ENCODE measurements at regions not wholly inside any gene's neighbourhood (a gene's known extent, or its start where the extent isn't known, plus 50 kb on each side); places are given as distances from the start of the nearest gene placed in this dataset.

DNA sequence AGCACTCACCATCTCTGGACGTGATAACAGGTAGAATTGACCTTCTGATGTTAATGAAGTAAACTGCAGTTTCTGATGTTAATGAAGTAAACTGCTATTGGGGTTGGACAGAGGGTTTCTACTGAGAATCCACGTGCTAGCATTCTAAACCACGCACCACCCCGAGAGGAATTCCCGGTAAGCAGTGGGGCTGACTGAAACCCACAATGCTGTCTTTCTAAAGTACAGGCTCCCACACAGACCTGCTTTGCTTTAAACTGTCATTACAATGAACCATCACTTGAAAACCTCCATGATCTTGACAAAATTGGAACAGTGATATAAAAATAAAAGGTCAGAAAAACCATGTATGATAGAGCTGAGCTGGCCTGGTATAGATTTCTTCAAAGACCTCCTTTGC lies 559.0 kb downstream of the FGF9 start:
- no peak for DNase-seq (ENCODE audit: low read depth in 3 of 3)

DNA sequence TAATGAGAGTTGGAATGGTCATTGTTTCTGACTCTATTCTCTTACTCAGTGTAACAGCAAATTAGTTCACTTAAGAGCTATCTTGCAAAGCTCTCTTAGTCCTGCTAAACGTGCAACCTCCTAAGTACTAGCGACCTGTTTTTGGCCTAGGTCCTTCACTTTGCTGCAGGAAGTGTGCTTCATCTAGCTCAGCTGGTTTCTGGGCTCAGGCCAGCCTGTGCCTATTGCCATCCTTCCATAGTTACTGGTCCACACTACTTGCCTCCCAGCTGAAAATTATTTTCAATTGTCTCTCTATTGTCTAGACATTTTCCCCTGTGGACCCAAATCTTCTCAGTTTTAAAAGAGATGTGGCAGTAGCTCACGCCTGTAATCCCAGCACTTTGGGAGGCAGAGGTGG lies 561.3 kb downstream of the FGF9 start:
- no peak for DNase-seq (ENCODE audit: low read depth in 3 of 3)

DNA sequence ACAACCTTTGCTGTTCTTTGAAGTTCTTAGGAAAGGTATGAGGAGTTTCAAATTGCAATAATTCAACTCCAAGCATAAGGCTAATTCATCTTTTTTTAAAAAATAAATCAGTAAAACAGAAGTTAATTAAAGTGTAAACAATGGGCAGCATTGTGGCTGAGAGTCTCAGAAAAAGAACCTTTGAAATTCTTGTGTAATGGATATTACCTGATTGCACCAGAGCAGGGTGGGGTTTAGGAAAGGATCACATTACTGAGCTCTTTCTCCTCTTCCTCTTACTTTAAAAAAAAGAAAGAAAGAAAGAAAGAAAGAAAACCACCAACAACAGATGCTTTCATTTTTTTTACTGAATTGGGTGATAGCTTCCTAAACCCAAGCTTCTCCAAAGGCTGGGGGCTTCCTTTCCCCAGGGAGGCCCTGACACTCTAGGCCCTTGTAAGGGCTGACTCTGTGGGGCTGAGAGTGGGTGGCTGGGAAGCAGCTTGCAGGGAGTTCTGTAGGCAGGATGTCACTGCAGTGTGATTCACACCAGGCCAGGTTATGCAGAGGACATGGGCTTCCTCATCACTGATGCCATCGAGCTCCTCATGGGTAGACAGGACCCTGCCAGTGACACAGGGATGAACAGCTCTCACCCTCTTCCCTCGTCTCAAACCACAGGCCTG lies 564.5 kb downstream of the FGF9 start:
- peak in 1 of 3 donors; percentile 1 for DNase-seq (ENCODE audit: low read depth in 3 of 3)

DNA sequence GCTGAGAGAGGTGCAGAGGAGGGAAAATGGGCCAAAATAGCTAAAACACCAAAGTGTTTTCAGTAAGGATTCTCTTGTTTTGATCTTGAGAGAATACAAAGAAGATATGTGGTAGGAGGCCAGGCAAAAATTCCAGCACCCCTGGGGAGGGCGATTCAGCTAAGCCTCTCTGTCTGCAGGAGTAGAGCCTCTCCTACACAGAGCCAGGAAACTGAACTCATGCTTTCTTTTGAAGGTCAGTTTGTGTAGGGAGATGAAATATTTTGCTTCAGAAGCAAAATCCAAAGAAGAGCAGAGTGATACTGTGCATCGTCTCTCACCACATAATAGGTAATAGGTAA lies 565.0 kb downstream of the FGF9 start:
- no peak for DNase-seq (ENCODE audit: low read depth in 3 of 3)

DNA sequence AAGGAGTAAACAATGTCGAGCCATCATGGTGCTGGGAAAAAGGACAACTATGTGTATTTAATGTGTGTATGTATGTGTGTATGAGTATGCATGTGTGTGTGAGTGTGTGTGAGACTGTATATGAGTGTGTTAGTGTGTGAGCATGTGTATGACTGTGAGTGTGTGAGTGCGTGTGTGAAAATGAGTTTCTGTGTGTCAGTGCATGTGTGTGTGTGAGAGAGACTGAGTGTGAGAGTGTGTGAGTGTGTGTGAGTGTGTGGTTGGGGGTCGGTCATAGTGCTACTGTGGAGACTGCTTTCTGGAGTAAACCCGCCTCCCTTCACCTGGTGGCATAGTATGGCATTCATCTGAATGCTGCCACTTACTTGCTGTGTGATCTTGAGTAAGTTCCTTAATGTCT lies 567.4 kb downstream of the FGF9 start:
- DNase-seq (ENCODE audit: low read depth in 3 of 3), result no peak

DNA sequence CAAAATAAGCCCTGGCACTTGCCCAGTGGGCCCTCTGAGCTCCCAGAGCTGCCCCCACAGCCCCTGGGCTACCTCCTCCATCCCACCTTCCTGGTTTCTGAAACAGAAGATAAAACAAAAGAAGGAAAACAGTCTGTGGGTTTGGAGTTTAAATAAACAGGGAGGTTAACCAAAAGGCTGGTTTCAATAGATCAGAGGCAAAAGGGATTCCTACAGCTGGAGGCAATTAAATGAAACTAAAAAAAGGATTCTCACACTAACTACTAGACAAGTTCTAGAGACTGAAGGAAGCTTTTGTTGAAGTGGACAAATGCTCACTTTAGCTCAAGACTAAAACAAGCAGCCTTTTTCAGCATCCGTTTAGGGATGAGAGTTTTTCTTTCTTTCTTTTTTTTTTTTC lies 569.8 kb downstream of the FGF9 start:
- no peak for DNase-seq (ENCODE audit: low read depth in 3 of 3)

DNA sequence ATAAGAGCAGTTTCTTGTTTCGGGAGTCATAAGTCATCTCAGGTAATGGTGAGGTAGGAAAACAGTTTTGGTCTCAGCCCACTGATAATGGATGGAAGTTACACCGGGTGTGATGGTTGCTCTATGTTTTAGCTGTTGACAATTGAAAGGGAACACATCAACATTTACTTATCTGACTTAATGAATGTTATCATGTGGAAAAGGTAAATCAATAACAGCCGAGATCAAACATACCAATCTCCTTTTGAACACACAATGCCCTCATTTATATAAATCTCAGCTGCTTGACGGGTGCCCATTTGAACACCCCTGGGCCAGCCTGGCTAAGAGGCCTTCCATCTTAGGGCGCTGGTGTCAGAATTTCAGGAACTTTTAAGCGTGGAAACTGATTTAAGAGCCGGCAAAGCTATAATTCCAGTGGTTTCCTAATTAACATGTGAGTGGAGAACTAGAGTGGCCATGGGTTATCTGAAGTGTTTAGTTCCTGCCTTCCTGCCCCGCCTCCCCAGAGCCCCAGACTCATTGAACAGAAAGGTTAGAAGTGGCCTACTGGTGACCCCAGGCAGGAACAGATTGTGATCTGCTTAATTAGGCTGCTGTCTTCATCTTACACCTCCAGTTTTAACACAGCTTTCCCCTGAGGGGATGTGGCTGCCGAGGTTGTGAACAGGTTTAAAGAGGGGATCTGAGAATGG lies 572.7 kb downstream of the FGF9 start:
- no peak for DNase-seq (ENCODE audit: low read depth in 3 of 3)

DNA sequence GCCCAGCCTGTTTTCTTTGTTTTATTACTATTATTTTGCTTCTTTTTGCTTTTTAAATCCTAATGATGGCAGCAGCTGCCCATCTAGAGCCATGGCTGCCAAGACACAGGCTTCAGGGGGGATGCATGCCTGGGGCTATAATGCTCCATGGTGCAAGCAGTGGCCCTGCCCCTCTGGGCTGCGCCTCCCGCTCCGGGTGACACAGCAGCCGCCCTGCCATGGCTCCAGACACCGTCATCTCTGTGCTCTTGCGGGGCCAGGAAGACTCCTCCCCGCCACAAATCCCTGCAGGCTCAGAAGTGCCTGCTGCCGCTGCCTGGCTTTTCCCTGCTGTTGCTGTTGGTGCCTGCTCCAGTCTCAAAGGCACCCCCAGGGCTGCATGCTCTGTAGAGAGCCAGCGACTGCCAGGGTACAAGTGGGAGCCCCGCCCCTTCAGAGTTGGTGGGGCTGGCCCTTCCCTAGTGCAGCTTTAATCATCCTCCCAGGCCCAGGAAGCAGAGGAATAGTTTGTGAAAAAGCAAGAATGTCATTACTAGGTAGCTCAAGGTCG lies 581.5 kb downstream of the FGF9 start:
- DNase-seq (ENCODE audit: low read depth in 3 of 3), result no peak

DNA sequence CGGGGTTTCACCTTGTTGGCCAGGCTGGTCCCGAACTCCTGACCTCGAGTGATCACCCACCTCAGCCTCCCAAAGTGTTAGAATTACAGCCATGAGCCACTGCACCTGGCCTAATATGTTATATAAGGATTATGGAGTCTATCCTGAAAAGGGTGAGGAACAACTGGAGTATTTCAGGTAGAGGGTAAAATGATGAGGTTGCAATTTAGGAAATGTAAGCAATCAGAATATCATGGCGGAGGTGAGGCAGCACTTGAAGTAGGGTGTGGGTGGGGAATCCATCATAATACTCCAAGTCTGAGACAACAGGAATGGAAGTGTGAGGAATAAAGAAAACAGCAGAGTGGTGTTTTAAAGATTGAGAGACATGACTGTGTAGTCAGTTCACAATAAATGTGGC lies 582.2 kb downstream of the FGF9 start:
- DNase-seq (ENCODE audit: low read depth in 3 of 3), result no peak

DNA sequence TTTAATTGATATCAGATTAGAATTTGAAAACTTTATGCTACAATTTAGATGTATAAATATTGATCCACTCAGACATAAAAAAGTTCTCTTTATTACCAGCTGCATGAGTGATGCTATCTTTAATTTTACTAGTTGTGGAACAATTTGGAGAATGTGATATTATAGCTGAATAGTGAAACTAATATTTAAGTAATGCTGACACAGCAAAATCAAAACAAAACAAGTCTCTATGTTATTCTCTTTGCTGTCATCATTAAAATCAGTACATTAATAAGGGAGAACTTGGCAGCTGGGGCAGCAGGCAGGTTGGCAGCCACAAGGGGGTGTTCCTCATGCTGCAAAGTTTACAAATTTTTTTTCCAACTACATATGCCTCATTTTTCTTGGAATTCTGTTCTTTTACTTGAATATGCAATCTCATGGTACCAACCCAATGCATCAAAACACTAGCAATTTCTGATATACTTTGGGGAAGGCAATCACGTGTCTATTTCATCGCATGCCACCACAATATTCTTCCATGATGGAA lies 585.3 kb downstream of the FGF9 start:
- no peak for DNase-seq (ENCODE audit: low read depth in 3 of 3)

DNA sequence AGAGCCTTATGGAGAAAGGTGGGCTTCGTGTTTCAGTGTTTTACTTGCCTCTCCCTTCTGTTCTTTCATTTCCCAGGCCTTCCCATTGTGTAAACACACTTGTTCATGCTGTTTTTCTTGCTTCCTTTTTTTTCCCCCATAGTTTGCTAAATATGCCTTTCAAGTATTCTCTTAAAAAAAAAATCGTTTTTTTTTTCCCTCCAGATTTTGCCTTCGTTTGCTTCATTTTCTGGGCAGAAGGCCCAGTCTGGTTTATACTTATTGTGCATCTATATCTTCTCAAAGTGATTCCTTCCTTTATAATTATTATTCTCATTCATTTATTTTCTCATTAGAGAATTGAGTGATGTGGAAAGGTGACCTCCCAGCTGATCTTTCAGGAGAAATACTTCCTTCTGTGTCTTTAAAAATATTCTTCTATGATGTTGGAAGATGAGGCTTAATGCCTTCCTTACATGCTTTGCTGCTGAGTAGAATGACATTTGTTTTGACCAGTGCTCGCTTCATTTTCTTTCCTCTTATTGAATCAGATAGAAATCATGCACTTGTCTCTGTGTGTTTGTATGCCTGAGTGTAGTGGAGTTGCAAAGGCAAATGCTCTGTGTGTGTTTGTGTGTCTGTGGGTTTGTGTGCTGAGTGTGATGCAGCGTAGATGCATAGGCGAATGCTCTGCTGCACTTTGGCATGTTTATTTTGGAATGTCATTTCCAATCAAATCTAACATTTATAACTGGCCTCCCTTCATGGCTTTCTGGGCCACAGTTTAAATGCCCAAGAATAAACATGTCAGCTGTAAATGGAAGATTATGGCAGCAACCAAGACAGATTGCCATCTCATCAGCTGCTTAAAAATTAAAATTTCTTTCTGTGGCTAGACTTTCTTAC lies 591.4 kb downstream of the FGF9 start:
- DNase-seq (ENCODE audit: low read depth in 3 of 3), result no peak

DNA sequence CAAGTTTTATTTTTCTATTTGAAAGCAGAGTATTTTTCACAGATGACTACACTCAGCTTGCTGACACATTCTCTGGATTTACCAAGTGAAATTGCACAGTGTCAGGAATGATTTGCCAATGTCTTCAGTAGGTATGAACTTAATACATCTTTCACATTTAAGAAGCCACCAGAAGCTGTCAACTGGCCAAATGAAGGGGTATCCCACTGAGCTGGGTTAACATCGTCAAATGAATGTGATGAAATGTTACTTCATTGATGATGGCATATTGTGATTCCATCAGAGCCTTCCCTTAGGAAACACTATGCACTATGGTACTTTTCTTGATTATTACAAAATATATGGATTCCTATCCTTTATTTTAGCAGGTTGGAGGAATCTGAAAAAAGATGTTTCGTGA lies 592.3 kb downstream of the FGF9 start:
- DNase-seq (ENCODE audit: low read depth in 3 of 3), result no peak

DNA sequence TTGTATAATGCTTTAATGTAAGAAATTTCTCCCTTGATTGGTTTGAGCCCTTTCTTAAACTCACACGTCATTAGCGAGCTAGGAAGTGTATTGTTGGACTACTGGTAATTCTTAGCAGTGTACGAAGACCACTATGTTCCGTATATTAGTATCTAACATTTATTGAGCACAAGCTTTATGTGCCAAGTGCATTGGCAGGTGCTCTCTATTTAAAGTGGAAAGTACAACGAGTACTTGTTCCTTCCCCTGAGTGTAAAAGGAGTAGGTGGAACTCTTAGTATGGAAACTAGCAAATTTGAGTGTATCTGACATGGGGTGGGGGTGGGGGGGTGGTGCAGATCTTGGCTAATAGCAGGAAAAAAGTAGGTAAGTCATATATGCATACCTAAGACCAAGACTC lies 594.7 kb downstream of the FGF9 start:
- no peak for DNase-seq (ENCODE audit: low read depth in 3 of 3)

DNA sequence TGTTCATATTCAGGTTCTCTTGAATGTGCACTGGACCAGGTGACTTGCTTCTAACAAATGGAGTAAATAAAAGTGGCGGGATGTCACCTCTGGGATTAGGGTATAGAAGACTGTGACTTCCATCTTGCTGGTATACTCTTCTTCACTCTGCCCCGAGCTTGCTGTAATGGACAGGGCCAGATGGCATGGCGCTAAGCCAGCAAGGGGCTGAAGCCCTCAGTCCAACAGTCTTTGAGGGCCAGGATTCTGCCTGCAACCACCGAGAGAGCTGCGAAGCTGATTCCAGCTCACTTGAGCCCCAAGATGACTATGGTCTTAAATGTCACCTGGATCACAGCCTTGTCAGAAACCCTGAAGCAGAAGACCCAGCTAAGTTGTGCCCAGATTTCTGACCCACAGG lies 600.0 kb downstream of the FGF9 start:
- no peak for DNase-seq (ENCODE audit: low read depth in 3 of 3)

DNA sequence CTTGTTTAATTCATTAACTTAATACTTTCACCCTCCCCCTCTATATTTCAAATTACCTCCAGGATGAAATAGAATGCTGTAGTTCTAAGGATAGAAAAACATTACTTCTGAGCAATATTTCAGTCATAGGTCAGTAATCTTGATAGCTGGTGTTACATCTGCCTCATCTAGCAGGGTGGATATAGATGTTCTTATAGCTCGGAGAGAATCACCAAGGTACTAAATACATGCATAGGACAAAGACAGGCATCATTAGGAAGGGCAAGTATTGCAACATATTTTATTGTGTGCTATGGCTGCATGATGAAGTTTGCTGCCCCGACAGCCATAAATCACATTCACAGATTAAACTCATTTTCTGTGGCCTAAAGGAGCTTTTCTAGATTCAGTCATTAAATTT lies 601.0 kb downstream of the FGF9 start:
- no peak for DNase-seq (ENCODE audit: low read depth in 3 of 3)

DNA sequence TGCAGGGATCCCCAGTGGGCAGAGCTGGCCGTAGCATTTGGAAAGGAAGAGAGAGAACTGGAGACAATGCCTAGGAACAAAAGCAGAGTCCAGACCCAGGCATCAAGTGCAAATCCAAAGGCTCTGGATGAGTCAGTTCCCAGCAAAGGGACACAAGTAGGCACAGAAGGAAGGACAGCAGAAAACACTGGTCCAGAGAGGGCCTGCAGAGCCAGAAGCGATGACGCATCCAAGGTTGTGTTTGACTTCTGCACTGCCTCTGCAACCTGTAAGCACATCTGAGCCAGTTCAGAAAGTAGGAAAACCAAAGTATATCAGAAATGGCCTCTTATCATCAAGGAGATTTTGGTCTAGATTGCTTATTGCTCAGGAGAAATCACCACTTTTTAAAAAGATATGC lies 604.5 kb downstream of the FGF9 start:
- no peak for DNase-seq (ENCODE audit: low read depth in 3 of 3)

DNA sequence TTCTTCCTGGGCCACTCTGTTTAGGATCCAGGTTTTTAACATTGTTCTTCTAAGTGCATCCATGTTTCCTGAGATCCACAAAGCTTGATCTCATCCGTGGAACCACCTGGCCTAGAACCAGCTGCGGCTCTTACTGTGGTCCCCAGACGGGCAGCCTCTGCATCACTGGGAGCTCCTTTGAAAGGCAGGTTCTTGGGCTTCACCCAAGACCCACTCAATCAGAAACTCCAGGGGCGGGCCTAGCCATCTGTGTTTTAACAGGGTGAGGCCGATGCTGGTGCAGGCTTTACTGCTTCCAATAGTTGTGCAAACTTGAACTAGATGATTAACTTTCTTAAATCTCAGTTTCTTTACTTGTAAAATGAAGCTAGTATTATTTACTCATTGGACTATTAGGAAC lies 605.7 kb downstream of the FGF9 start:
- DNase-seq (ENCODE audit: low read depth in 3 of 3), result no peak

DNA sequence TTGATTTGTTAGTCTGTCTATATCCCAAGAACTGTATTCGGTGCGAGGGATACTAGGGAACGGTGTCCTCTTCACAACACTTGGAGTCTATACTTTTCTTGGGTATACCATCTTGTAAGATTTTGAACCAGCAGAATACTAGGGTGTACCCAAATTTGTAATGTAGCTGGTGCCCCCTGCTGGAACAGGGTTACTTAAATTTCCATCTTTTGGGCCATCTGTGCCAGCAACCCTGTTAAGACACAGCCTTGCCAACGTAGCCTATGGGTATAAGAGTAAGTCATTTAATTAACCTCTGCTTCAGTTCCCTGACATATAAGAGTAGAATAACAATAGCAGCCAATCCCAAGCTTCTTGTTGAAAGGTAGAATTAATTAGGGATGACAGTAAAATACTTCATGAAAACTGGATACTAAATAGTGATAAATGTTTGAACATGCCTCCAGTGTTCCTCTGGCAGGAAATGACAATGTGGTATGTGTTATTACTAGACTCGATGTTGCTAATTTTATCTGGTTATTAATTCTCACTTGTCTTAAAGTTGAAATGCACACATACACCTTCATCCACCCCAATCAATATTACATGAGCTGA lies 607.6 kb downstream of the FGF9 start:
- DNase-seq (ENCODE audit: low read depth in 3 of 3), result peak; percentile 22 to 48 (median 46)

DNA sequence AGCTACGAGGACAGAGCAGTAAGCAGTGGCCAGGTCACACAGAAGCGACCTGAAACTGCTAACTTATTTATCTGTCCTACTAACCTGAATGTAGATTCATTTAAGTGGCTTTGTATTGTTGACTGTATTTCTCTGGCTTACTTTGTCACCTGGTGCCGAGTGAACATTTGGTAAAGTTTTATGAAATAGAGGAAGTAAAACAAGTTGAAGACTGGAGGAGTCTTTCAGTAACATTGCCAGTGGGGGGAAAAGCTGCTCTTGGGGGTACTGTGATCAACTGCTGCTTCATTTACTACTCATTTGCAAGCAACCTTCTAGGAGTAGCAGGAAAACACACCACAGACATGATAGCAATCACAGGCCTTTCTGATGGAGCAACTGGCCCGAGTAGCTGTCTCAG lies 615.0 kb downstream of the FGF9 start:
- DNase-seq (ENCODE audit: low read depth in 3 of 3), result no peak

DNA sequence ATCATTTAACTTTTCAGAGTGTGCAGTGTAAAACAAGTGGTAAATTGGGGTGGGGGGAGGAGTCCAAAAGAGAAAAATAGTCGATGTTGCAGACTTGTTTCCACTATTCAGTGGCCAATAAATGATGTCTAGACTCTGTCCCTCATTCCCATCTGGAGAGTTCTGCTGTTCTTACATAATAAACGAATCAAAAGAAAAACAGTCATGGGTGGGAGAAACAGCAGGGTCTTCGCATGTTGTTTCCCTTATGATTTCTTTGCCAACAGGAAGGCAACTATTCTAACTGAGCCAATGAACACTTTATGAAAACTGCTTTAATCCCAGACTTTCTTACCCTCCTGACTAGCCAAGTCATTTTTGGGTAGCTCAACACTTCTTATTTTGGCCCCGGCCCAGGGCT lies 615.5 kb downstream of the FGF9 start:
- no peak for DNase-seq (ENCODE audit: low read depth in 3 of 3)

DNA sequence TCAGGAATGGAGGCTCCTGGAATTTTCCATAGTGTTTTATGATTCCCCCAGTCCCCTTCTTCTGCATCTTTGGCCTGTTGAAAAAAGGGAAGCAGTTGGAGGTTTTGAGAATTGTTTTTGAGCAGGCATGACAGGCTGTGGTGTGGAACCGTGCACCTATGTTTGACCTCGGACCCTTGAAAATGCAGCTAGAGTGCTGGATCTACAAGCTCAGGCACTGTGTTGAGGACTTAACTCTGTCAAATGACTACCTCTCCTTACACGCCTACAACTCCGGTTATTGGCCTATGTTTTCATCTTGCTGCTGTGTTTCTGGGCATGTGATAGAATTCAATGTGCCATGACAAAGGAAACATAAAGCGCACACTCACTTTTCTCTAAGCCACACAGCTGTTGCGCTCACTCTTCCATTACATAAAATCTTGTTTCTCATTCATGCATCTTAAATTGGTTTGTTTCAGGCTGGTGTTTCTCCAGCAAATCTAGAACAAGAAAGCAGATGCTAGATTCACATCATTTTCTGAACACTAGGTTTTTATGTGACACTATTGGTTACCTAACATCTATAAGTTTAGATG lies 616.6 kb downstream of the FGF9 start:
- no peak for DNase-seq (ENCODE audit: low read depth in 3 of 3)

DNA sequence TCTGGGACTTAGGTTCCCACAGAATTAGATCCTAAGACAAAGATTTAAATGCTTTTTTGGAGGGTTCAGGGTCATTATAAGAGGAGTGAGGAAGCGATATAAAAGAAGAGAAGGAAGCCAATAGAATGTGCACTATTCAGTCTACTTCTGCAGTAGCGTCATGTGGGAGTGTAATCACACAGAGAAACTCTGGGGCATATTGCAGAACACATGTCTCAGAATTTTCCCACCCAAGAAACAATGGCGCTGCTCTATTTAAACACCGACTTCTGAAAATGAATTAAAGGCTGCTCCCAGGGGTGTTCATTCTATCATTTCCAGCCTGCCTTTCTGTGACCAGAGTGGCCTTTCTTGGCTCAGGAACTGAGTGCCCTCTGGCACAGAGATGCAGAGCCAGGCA lies 617.6 kb downstream of the FGF9 start:
- no peak for DNase-seq (ENCODE audit: low read depth in 3 of 3)

Data from stimulated activated CD4-positive, alpha-beta T cell treated with anti-CD3 and anti-CD28 coated beads, TNF-alpha, amount 100 ng/mL, for 48 hours (primary cell).